ENCODE measurements at regions not wholly inside any gene's neighbourhood (a gene's known extent, or its start where the extent isn't known, plus 50 kb on each side); places are given as distances from the start of the nearest gene placed in this dataset.
"Not testable (repeated sequence)": the region's sequence is repeated elsewhere in the genome, so short reads cannot be mapped to it uniquely, and the experiment has no call there.

DNA sequence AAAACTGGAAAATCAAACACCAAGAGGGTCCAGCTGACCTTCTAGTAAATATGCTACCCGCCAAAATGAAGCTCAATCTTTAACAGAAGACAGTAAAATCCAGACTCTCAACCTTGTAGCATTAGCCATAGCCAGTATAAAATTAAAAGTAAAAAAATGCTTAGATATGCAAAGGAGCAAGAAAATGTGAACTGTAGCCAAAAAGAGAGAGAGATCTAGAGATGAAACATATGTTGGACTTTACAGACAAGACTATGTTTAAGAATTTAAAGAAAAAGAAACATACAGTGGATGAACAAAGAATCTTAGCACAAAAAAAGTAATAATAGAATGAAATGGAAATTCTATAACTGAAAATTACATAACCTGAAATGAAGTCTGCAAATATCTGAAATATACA lies 344.5 kb downstream of the LRATD1 start:
- DNase-seq (ENCODE audit: low read depth in 2 of 2): no peak

DNA sequence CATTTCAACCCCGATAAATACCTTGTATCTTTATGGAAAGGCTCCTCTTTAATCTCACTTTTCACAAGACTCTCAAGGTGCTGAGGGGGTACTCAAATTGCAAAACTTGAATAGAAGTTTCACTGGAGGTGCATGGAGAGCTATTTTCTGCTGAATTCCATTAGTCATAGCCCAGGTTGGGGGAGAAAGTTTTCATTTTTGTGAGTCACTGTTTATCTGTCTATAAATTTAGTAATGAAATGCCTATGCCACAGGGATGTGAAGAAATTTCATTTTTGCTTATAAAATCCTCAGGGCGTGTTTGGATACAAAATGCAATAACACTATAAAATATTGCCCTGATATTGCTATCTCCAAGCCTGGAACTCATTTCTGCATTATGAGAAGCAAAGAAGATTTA lies 346.3 kb downstream of the LRATD1 start:
- no peak for DNase-seq (ENCODE audit: low read depth in 2 of 2)

DNA sequence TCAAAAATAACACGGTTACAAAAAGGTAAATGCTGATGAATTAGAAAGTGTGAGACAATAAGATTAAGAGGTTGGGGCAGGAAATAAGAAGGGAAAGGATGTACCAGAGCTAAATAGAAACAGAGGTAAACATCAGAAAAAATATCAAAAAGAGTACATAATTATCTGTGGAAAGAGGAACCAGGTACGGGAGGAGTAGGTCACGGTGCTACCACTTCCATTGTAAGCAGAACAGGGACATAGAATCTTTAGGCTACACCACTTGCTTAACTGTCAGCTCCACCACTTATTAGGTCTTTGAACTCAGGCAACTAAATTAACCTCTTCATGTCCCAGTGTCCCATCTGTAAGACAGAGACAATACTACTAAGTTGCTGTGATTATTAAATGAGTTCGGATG lies 350.3 kb downstream of the LRATD1 start:
- DNase-seq (ENCODE audit: low read depth in 2 of 2): no peak

DNA sequence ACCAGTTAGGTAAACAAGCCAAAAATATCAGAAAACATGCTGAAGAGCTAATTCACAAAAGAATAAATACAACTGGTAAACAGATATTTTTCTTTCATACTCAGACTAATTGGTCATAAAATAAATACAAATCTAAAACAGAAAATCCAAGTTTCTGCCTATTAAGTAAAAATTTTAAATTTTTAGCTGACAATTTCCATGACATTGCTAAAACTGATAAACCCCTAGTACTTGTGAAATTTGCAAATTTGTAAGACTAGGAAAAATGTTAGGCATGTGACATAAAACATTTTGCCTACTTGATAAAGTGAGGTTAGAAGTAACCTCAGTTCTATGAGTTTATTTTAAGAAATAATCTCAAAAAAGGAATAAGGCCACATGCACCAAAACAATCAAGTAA lies 356.1 kb downstream of the LRATD1 start:
- DNase-seq (ENCODE audit: low read depth in 2 of 2): no peak

DNA sequence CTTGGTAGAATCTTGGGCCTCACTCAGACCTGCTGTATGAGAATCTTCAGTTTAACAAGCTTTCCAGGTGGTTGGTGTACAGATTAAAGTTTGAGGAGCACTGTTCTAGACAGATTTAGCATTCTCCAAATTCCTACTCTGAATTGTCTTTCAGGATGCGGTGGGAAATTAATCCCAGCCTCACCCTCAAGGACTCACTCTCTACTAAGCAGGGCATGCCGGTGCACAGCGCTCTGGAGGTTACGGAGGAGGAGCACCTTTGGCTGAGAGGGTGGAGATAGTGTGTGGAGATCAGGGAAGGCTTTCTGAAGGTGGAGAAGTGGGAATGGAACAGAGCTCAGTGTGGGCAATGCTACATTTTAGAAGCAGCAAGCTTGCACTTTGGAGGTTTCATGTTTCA lies 359.2 kb downstream of the LRATD1 start:
- no peak for DNase-seq (ENCODE audit: low read depth in 2 of 2)

DNA sequence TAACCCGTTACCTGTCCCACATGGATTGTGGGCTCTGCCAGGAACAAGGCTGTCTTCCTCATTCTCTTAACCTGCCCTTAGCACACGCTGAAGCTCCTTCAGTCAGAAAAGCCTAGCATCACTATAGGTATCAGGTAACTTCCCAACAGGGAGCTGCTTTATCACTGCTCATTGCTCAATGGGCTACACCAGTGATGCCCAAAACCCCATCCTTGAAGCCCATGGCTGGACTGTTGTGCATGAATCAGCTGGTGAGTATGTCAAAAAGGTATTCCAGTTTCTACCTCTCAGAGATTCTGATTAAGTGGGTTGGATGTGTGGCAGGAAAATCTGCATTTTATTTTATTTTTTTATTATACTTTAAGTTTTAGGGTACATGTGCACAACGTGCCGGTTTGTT lies 362.2 kb downstream of the LRATD1 start:
- no peak for DNase-seq (ENCODE audit: low read depth in 2 of 2)

DNA sequence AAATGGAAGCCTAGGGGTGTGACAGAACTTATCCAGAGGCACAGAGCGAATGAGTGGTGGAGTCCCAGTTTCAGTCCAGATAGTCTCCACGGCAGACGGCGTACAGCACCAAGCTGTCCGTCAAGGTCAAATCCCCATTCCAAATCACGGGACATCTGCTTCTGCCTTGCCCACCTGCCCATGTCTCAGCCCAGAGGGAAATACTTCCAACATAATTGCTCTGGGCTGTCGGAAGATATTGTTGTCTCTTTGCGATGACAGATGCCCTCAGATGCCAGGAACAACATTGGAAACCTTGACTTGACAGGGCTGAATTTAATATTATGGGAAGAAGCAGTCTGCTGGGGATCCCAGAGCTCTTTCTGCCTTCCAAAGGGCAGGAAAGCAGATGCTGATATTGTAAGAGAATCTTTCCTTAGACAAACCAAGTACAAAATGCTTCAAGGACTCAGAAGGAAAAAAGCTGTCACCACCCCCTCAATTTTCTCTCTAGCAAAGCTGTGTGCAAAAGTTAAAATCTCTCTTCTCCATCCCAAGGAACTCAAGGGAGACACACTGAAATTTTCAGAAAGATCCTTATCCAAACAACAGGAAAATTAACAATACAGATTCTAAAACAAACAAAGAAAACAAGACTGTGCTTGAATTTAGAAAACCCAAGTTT lies 364.0 kb downstream of the LRATD1 start:
- DNase-seq (ENCODE audit: low read depth in 2 of 2): no peak

DNA sequence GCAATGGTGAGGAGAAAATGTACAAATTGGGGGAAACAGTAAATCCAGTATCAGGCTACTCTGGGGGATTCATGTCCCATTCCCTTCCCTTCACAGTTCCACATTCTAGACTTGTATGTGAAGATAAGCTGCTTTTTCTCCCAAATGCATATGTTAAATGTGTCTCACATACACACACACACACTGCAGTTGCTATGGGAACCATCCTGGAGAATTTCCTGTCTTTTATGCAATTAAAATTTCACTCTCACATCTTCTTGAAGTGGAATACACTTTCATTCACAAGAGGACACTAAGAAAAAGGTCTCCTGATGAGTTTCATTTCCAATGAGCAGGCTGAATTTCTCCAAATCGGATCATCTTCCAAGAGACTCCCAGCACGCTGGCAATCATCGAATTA lies 366.0 kb downstream of the LRATD1 start:
- no peak for DNase-seq (ENCODE audit: low read depth in 2 of 2)

DNA sequence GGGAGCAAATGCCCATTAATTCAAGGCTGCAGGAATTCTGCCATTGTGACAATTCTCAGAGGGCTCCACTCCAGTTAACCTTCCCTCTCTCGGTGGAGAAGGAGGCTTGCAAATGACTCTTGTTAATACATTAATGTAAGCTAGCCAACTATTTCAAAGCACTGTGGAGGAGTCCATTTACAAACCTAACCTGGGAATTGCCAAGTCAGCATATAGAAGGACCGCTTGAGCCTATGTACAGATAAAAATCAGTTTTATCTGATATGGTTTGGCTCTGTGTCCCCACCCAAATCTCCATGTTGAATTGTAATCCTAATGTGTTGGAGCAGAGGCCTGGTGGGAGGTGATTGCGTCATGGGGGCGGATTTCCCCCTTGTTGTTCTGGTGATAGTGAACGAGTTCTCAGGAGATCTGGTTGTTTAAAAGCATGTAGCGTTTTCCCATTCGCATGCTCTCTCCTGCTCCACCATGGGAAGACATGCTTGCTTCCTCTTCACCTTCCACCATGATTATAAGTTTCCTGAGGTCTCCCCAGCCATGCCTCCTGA lies 366.7 kb downstream of the LRATD1 start:
- DNase-seq (ENCODE audit: low read depth in 2 of 2): no peak

DNA sequence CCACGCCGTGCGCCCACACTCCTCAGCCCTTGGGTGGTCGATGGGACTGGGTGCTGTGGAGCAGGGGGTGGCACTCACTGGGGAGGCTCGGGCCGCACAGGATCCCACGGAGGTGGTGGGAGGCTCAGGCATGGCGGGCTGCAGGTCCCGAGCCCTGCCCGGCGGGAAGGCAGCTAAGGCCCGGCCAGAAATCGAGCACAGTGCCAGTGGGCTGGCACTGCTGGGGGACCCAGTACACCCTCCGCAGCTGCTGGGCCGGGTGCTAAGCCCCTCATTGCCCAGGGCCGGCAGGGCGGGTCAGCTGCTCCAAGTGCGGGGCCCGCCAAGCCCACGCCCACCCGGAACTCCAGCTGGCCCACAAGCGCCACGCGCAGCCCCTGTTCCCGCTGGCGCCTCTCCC lies 370.0 kb downstream of the LRATD1 start:
- DNase-seq (ENCODE audit: low read depth in 2 of 2): not testable (repeated sequence)

DNA sequence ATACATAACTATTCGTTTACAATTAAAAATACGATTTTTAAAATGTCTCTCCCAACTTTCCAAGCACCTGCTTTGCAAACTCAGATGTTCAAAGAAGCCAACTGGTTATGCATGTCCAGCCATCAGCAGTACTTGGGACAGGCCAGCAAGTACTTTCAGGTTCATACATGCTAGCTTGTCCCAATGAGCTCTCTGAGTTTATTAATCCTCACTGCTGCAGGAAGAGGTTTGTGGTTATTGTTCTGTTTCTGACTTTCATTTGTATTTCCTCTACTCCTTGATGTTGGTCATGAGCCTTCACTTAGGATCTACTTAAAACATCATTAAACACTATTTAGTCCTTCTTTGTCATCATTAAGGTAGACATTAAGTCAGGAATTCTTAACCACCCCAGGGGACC lies 374.1 kb downstream of the LRATD1 start:
- DNase-seq (ENCODE audit: low read depth in 2 of 2): no peak

DNA sequence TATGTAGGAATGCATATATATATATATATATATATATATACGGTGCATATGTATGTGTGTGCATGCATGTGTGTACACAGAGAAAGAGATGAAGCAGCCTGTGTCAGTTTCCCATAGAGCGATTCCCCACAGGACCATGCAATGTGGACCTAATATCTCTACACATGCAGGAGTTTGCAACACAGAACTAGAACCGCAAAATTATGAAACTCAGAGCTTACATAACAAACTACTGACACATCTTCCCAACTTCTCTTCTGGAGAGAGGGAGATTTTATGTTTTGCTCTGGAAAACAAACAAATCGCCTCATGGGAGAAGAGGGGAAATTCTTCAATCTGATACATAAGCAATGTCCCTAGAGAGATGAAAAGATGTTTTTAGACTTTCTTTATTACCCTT lies 377.2 kb downstream of the LRATD1 start:
- no peak for DNase-seq (ENCODE audit: low read depth in 2 of 2)

DNA sequence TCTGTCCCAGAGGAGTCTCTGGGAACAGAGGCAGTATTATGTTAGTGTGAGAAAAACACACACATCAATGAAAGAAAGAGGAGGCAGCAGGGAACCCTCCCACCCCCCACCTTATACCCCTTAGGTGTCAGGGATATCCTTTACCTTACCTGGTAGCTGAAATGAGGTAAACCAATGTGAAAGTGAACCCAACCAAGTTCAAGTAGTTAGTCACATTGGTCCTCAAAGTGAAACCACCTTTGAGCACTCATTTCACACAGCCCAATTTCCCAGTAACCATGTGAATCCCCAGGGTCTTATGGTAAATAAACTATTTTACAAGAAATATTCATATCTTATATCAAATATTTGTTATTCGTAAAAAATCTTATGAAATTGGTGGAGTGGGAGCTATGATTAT lies 377.8 kb downstream of the LRATD1 start:
- no peak for DNase-seq (ENCODE audit: low read depth in 2 of 2)

DNA sequence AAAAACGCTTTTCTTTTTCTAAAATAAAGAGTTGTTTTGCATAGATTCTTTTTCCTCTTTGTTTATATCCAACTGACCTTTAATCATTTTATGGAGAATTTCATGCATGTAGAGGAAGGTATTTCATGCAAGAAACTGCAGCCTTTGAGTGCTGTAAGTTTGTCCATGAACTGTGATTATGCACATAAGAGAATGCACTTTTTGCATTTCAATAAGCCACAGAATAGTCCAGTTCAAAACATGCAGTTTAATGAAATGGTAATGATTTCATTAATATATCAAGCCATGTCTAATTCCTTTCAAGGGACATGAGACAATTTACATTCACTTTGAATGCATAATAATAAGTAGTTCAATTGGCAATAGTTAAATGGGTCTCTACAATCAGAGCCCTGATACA lies 386.3 kb downstream of the LRATD1 start:
- DNase-seq (ENCODE audit: low read depth in 2 of 2): no peak

DNA sequence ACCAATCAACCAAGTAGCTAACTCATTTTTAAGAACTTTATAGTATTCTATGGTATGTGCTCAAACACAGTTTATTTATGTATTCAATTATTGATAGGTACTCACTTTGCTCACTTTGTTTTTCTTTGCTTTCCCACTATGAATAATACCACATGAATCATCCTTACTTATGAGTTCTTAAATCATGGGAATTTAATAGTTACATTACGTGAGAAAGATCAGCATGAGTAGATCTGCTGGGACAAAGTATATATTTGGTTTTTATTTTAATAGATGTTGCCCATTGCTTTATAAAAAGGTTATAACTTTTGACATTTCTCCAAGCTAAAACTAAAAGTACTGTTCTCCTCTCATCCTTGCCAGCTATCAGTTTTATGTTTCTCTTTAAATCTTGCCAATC lies 390.7 kb downstream of the LRATD1 start:
- no peak for DNase-seq (ENCODE audit: low read depth in 2 of 2)

DNA sequence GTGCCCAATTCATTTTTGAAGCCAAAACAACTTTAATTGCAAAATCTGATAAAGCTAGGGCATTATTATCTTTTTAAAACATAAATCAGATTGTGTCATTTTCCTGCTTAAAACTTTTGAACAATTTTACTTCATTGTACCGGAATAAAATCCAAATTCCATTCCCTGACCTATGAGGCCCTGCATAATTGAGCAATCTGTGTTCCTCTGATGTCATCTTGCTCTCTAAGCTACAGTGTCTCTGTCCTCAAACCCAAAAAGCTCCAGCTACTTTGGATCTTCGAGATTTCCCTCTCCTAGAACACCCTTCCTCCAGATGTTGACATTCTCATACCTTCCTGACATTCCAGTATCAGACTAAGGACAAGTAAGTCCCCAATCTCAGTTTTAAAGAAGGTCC lies 395.9 kb downstream of the LRATD1 start:
- DNase-seq (ENCODE audit: low read depth in 2 of 2): no peak

DNA sequence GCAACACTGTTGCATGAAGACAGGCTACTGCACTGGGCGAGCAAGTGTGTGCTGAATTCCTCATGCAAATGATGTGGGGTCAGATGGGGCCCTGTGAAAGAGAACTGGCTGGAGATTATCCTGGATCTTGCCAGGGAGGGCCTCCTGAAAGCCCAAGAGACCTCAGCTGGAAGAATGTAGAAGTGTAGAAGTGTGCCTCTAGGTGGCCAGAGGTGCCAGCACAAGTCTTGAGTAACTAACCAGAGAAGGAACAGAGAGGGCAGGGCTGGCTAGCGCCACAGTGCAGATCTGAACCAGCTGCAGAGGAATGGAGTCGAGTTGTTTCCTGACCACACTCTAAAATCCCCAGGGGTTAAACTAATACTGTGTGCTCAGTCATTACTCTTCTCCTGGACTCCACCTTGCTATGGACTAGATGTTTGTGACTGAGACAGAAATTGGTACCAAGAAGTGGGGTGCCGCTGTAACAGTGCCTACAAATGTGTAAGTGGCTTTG lies 399.3 kb downstream of the LRATD1 start:
- DNase-seq (ENCODE audit: low read depth in 2 of 2): no peak

DNA sequence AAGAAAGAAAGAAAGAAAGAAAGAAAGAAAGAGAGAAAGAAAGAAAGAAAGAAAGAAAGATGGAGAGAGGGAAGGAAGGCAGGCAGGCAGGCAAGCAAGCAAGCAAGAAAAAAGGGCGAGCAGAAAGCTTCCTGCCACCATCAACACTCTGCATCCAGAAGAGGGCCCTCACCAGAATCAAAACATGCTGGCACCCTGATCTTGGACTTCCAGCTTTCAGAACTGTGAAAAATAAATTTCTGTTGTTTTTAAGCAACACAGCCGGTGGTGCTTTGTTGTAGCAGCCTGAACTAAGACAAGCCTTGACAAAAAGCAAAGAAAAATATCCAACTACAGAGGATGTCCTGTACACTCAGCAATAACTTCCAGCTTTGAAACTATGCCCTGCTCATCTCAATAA lies 401.7 kb downstream of the LRATD1 start:
- DNase-seq (ENCODE audit: low read depth in 2 of 2): no peak

DNA sequence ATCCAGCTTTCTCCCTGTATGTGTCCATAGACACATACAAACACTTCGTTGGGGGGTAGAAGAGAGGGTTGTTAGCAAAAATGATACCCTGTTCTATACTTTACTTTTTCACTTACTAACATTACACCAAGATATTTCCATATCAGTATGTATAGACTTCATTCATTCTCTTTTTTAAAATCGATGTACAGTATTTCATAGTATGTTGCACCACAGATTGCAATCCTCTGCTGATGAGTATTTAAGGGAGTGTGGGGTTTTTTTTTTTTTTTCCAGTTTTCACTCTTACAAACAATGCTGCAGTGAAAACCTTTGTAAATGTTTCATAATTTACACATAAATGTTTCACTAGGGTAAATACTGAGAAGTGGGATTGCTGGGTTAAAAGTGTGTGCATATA lies 402.3 kb downstream of the LRATD1 start:
- no peak for DNase-seq (ENCODE audit: low read depth in 2 of 2)

DNA sequence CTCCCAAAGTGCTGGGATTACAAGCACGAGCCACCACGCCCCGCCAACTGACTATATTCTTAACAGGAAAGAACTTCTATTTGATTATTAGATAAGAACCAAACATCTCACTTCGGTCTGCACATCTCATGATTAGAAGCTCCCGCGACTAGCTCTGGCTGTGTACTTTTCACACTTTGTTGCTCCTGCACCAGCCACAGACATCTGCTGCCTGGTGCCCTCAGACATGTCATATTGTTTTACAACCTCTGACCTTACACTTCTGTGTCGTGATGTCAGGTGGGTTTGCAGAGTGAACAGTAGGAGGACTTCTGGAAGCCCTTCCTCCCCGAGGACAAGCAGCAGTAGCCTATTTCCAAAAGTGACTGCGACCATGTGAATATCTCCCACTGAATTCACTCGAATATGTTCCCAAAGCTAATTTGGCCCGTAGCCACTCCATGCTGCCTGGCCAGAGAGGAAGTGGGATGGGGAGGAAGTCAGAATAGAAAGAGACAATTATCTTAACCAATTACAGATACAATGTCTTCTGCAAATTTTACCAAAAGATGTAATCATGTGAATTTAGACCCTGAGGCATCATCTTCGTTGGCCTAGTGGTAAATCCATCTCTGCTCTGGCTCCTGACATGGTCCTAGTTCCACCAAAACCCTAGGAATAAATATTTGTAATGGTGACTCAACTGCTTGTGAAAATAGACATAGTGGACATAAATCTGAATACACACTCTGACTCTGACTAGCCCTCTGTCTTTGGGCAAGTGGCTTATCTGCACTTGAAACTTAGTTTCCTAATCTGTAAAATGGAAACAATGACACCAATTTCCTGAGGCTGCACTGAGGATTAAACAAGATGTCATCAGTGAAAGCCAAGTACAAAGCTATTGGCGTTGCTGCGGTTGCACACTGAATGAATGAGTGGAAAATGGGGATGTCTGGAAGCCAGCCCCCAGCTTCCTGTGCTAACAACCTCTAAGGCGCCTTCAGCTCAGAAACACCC lies 406.1 kb downstream of the LRATD1 start:
- no peak for DNase-seq (ENCODE audit: low read depth in 2 of 2)

DNA sequence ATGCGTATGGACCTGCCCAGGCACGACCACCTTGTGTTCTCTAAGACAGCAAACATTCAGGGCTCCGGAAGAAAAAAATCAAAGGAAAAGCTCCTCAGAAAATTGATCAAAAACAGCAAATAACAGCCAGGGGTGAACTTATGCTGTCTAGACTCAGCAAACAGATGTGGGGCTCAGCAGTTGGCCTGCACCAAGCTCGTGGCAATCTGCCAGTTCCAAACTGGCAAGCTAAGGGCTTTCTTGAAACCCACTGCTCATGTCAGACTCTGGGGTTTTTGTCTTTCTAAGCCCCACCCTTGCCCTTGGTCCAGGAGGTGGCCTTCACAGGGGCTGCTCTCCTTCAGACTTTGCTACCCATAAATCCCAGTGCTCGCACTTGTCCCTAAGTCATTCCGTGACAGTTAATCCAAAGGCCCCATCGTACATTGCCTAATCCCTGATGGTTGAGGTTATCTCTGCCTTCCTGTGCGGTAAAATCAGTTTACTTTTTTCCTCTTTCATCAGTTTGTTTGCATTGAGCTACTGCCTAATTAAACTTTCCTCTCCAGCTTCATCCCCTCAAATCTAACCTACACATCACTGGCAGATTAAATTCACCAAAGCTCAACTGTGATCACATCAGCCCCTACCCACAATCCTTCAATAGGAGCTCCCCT lies 408.0 kb downstream of the LRATD1 start:
- DNase-seq (ENCODE audit: low read depth in 2 of 2): no peak

DNA sequence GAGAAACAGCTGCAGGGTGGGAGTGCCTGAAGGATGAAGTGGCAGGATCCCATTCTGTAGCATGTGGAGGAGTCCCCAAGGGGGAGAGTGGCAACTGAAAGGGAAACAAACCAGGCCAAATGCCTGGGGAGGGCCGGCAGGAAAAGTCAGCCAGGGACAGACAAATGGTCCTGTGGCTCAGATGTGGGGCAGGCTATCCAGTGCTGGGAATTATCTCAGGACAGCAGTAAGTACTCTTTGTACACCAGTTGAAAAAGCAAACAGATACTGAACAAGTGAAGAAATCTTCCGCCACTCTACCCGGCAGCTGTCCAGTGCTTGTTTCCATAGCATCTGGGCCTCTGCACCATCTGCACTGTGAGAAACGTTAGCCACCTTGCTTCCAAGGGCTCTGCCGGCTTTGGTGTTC lies 408.9 kb downstream of the LRATD1 start:
- DNase-seq (ENCODE audit: low read depth in 2 of 2): no peak

Measured in stimulated activated CD8-positive, alpha-beta memory T cell treated with anti-CD3 and anti-CD28 coated beads, Interleukin-2, amount 100 ng/mL, for 1 hour (primary cell).